ENCODE measurements at regions not wholly inside any gene's neighbourhood (a gene's known extent, or its start where the extent isn't known, plus 50 kb on each side); places are given as distances from the start of the nearest gene placed in this dataset.

DNA sequence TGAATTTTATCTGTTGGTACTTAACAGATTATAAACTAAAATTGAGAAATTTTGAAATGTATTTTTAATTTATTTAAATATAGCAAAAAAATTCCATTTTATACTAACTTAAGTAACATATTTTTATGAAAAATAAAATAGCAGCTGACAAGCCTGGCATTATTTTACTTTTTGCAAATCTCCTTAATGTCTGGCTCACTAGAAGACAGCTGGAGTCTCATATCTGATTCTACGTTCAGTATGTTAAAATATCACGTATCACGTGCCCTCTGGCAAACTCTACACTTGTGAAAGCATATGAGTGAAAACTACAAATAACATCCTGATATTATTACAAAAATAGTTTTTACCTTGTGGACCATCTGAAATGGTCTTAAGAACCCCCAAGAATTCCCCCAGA lies 513.2 kb upstream of the NBEA start:
- FAIRE-seq = no peak
- H2AFZ ChIP-seq (ENCODE audit: low read depth, low read length) = no peak overlapping the region
- H3K9me3 ChIP-seq (replicated peaks; ENCODE audit: control insufficient read depth, insufficient read depth, low read length) = no peaks in the 10 kb centered on the region
- no peaks in the 10 kb centered on the region for H3K9me1 ChIP-seq (replicated peaks; ENCODE audit: control insufficient read depth, extremely low read depth, insufficient read depth, low read length)
- no peak overlapping the region for H3K4me3 ChIP-seq (replicated peaks in 1 of 3; ENCODE audit: insufficient read depth in 1 of 3, low read depth in 1 of 3, low read length in 3 of 3)
- ChIA-PET POLR2A (no interaction called here), CTCF (no interaction called here)
- BruUV-seq (replicated peaks) = no TSS peak
- no peaks in the 10 kb centered on the region for H3K79me2 ChIP-seq (ENCODE audit: control insufficient read depth, insufficient read depth, low read length)
- no peak overlapping the region for H3K9ac ChIP-seq (replicated peaks; ENCODE audit: extremely low read depth, insufficient read depth, low read length)
- TF ChIP-seq FOS (IDR thresholded peaks at IDR 0.05; ENCODE audit: borderline replicate concordance, insufficient read depth, low read length) = no peak
- TF ChIP-seq JUN (IDR thresholded peaks at IDR 0.05; ENCODE audit: borderline replicate concordance, insufficient read depth, insufficient read length, low read depth) = no peak
- TF ChIP-seq EZH2 (IDR thresholded peaks at IDR 0.05; ENCODE audit: borderline replicate concordance, low read depth, low read length, severe bottlenecking) = no peak
- no peak for TF ChIP-seq POLR2A (IDR thresholded peaks at IDR 0.05; ENCODE audit: low read depth, low read length)
- TF ChIP-seq, protein P1, sequence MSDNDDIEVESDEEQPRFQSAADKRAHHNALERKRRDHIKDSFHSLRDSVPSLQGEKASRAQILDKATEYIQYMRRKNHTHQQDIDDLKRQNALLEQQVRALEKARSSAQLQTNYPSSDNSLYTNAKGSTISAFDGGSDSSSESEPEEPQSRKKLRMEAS (IDR thresholded peaks at IDR 0.05; ENCODE audit: insufficient read depth, insufficient read length) = no peak
- TF ChIP-seq, protein P2, sequence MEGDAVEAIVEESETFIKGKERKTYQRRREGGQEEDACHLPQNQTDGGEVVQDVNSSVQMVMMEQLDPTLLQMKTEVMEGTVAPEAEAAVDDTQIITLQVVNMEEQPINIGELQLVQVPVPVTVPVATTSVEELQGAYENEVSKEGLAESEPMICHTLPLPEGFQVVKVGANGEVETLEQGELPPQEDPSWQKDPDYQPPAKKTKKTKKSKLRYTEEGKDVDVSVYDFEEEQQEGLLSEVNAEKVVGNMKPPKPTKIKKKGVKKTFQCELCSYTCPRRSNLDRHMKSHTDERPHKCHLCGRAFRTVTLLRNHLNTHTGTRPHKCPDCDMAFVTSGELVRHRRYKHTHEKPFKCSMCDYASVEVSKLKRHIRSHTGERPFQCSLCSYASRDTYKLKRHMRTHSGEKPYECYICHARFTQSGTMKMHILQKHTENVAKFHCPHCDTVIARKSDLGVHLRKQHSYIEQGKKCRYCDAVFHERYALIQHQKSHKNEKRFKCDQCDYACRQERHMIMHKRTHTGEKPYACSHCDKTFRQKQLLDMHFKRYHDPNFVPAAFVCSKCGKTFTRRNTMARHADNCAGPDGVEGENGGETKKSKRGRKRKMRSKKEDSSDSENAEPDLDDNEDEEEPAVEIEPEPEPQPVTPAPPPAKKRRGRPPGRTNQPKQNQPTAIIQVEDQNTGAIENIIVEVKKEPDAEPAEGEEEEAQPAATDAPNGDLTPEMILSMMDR (IDR thresholded peaks at IDR 0.05; ENCODE audit: extremely low read depth in 1 of 2, insufficient read depth in 1 of 2, low read depth in 1 of 2, low read length in 2 of 2) = no peak
- TF ChIP-seq MYC (IDR thresholded peaks at IDR 0.05; ENCODE audit: low read depth, low read length) = no peak
- TF ChIP-seq GATA2 (IDR thresholded peaks at IDR 0.05; ENCODE audit: insufficient read depth, insufficient read length, low read depth, low read length) = no peak
- TF ChIP-seq POLR2AphosphoS5 (IDR thresholded peaks at IDR 0.05; ENCODE audit: insufficient read depth, low read depth, low read length) = no peak
- H3K4me2 ChIP-seq (ENCODE audit: insufficient read depth, low read length) = no peak overlapping the region
- no peaks in the 10 kb centered on the region for H3K27me3 ChIP-seq (ENCODE audit: control insufficient read depth in 2 of 2, insufficient read depth in 2 of 2, low read length in 2 of 2)
- H4K20me1 ChIP-seq (replicated peaks; ENCODE audit: control insufficient read depth, extremely low read depth, insufficient read depth, low read length) = no peaks in the 10 kb centered on the region
- H3K27ac ChIP-seq (ENCODE audit: insufficient read depth, low read depth, low read length) = no peak overlapping the region
- H3K36me3 ChIP-seq (ENCODE audit: control insufficient read depth in 2 of 2, extremely low read depth in 1 of 2, insufficient read depth in 2 of 2, low read length in 2 of 2) = no peaks in the 10 kb centered on the region
- dilution Hi-C loops (cut with MboI; ENCODE audit: extremely low pct_ligation_motif_present, low sequenced_read_pairs) = no loop called here
- DNase-seq (ENCODE audit: low read depth, low spot score) = no peak
- H3K4me1 ChIP-seq (ENCODE audit: control insufficient read depth, extremely low read depth, insufficient read depth, low read length) = no peaks in the 10 kb centered on the region
- intact Hi-C loops (cut with micrococcal nuclease) = loop anchor here (10.0 kb wide), 1 partner anchor 124 kb away; no protein-coding TSS in a partner anchor
